ENCODE measurements at regions not wholly inside any gene's neighbourhood (a gene's known extent, or its start where the extent isn't known, plus 50 kb on each side); places are given as distances from the start of the nearest gene placed in this dataset.

GRCh38 chr11:122393209-122393860, 262.2 kb upstream of the UBASH3B start:
- H3K27me3 ChIP-seq: no peaks in the 10 kb centered on the region

GRCh38 chr11:122392508-122392907, 263.0 kb upstream of the UBASH3B start:
- no peak for DNase-seq
- Histone ChIP-seq H3K4me1 (no peaks in the 10 kb centered on the region), H3K9me3 (no peaks in the 10 kb centered on the region), H3K27ac (no peak overlapping the region), H3K4me3 (no peak overlapping the region), H3K27me3 (no peaks in the 10 kb centered on the region), H3K36me3 (no peaks in the 10 kb centered on the region)
- 65 to 83% methylated on average over 3 of the region's 3 CpGs for WGBS, 2 donors
- TF ChIP-seq EP300 (IDR thresholded peaks at IDR 0.05) (no peak), CTCF (IDR thresholded peaks at IDR 0.05) (no peak), POLR2A (IDR thresholded peaks at IDR 0.05) (no peak), POLR2AphosphoS5 (IDR thresholded peaks at IDR 0.05) (no peak)
- intact Hi-C loops (cut with DNase I): no loop called here

More at GRCh38 chr11:122393209-122393860, 262.2 kb upstream of the UBASH3B start:
- no peak for DNase-seq
- intact Hi-C loops (cut with DNase I): no loop called here
- 92 to 94% methylated on average over 4 of the region's 4 CpGs for WGBS, 2 donors
- Histone ChIP-seq H3K9me3 (no peaks in the 10 kb centered on the region), H3K4me1 (no peaks in the 10 kb centered on the region), H3K4me3 (no peak overlapping the region), H3K36me3 (no peaks in the 10 kb centered on the region), H3K27ac (no peak overlapping the region)
- TF ChIP-seq POLR2A (IDR thresholded peaks at IDR 0.05) (no peak), POLR2AphosphoS5 (IDR thresholded peaks at IDR 0.05) (no peak), CTCF (IDR thresholded peaks at IDR 0.05) (no peak), EP300 (IDR thresholded peaks at IDR 0.05) (no peak)

GRCh38 chr11:122391049-122391448, 264.5 kb upstream of the UBASH3B start:
- DNase-seq: no peak
- no peaks in the 10 kb centered on the region for H3K4me1 ChIP-seq
- no peak overlapping the region for H3K4me3 ChIP-seq
- no peaks in the 10 kb centered on the region for H3K36me3 ChIP-seq
- intact Hi-C loops (cut with DNase I): no loop called here
- TF ChIP-seq EP300 (IDR thresholded peaks at IDR 0.05) (no peak), POLR2AphosphoS5 (IDR thresholded peaks at IDR 0.05) (no peak), POLR2A (IDR thresholded peaks at IDR 0.05) (no peak)
- H3K9me3 ChIP-seq: no peaks in the 10 kb centered on the region
- H3K27me3 ChIP-seq: no peaks in the 10 kb centered on the region
- no peak overlapping the region for H3K27ac ChIP-seq

GRCh38 chr11:122383186-122383585, 267.2 kb upstream of the BLID start:
- no peaks in the 10 kb centered on the region for H3K27me3 ChIP-seq
- peaks cover 0 to 2% (median 0%) of the 10 kb centered on the region in 4 donors for H3K9me3 ChIP-seq
- H3K27ac ChIP-seq: no peak overlapping the region
- intact Hi-C loops (cut with DNase I): no loop called here
- no peaks in the 10 kb centered on the region for H3K4me1 ChIP-seq
- TF ChIP-seq CTCF (IDR thresholded peaks at IDR 0.05) (no peak), POLR2AphosphoS5 (IDR thresholded peaks at IDR 0.05) (no peak)
- no peaks in the 10 kb centered on the region for H3K36me3 ChIP-seq
- no peak for DNase-seq
- H3K4me3 ChIP-seq: no peak overlapping the region
- 89% methylated on average over 1 of the region's 1 CpG for WGBS, 2 donors

- no peaks in the 10 kb centered on the region for H3K4me1 ChIP-seq
- H3K27ac ChIP-seq: no peak overlapping the region
- WGBS, 2 donors: 72 to 85% methylated on average over 4 of the region's 4 CpGs
- no peak for DNase-seq
- no peaks in the 10 kb centered on the region for H3K36me3 ChIP-seq
- TF ChIP-seq CTCF (IDR thresholded peaks at IDR 0.05) (no peak), POLR2AphosphoS5 (IDR thresholded peaks at IDR 0.05) (no peak), POLR2A (IDR thresholded peaks at IDR 0.05) (no peak), EP300 (IDR thresholded peaks at IDR 0.05) (no peak)
- no peaks in the 10 kb centered on the region for H3K9me3 ChIP-seq
- H3K27me3 ChIP-seq: no peaks in the 10 kb centered on the region
- no peak overlapping the region for H3K4me3 ChIP-seq
- intact Hi-C loops (cut with DNase I): no loop called here
Measured at GRCh38 chr11:122375687-122376399, 259.8 kb upstream of the BLID start.
